ENCODE measurements at regions not wholly inside any gene's neighbourhood (a gene's known extent, or its start where the extent isn't known, plus 50 kb on each side); places are given as distances from the start of the nearest gene placed in this dataset.
"Not testable (repeated sequence)": the region's sequence is repeated elsewhere in the genome, so short reads cannot be mapped to it uniquely, and the experiment has no call there.

GRCh38 chr1:120614931-120615639 is 108.7 kb upstream of the NBPF26 start:
- not testable (repeated sequence) for DNase-seq

GRCh38 chr1:120617493-120617892 is 106.3 kb upstream of the NBPF26 start:
- not testable (repeated sequence) for DNase-seq

GRCh38 chr1:120619867-120620692 is 103.7 kb upstream of the NBPF26 start:
- DNase-seq = not testable (repeated sequence)

DNA sequence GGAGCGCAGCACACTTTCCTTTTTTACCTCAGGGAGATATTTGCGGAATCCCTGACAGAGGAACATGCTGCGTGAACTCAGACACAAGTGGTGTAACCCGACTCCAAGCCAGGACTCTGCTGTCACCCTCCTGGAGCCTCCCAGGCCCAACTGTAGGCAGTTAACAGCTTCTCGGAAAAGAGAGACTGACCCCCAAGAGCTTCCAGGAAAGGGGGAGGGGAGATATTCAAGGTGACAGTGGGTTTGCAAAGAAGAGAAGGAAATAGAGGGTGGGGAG is 103.1 kb upstream of the NBPF26 start:
- DNase-seq = not testable (repeated sequence)

DNA sequence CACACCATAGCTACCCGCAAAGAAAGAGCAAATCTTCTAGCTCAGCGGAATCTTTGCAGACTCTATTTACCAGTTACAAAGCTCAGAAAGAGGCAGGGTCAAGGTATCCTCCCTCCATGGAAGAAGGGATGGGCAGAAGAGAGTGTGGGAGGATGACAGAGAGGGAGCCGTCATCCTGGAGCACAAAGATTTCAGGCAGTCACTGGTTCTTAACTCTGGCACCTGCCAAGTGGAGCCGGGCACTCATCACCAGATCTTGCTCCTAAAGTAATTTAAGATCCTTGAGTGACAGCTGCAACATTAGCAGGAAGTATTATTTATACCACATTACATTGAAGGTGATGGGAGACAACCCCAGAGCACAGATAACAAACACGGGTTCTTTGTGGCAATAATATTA is 102.5 kb upstream of the NBPF26 start:
- not testable (repeated sequence) for DNase-seq

GRCh38 chr1:120623539-120623938 is 100.2 kb upstream of the NBPF26 start:
- DNase-seq = not testable (repeated sequence)

GRCh38 chr1:120624565-120625064 is 99.1 kb upstream of the NBPF26 start:
- DNase-seq = not testable (repeated sequence)

DNA sequence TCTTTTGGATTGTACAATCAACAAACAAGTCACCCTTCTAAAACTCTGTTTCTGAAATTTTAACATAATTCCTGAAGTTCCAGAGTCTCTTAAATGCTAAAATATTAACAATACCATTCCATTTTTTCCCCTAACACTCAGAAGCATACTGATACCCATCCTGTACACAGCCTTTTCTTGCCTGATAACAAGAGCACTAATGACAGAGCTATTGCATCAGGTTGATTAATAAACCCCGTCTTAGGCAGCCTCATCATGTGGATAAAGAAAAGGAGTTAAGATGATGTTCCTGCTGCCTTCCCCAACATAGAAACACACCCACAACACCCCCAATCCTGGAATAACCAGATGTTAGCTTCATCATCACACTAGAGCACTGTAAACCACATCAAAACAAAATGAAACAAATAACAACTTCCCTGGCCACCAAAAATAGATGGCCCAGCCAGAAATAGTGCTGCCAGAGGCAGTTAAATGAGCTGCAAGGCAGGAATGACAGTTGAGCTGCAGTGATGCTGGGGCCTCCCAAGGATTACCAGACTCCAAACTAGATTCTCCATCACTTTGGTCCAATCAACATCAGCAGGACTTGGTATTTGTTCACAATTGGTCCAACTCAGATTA is 93.8 kb upstream of the NBPF26 start:
- DNase-seq = not testable (repeated sequence)

DNA sequence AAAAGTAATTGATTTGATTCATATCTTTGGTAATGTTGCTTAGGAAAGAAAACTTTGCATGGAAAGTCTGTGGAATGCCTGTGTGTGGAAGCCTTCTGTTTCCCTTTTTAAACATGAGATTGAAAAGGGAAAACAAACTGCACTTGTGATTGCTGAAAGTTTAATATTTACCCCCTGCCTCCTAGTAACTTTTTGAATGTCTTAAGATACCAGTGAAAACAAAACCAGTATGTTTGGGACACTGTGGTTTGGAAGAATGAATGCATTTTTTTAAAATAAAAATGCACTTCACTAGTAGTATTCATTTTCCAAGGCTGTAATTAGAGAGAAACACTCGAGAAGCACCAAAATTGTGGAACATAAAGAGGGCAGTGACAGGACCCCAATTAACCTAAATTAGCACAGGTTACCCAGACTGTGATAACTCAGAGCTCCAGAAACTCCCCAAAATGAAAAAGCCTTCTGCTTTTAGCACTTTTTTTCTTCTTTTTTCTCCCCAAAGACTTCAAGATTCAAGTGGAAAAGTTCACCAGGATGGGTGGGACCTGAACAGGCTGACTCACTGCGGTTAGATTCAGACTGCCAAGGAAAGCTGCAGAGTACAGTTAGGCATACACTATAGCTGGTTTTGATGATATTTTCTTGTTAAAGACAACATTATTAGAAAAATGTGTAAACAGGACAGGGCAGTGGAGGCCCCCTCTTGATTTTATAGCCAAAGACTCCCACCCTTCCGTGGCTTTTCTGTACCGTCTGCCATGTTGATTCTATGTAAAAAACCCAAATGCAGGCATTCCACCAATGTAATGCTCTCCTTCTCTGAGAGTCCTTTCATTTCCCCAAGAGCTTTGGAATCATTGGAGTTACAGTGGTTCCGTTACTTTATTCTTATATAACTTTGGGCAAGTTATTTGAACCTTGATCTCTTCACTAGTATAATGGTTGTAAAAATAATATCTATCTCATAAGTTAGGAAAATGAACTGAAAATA is 88.6 kb upstream of the NBPF26 start:
- DNase-seq = not testable (repeated sequence)

DNA sequence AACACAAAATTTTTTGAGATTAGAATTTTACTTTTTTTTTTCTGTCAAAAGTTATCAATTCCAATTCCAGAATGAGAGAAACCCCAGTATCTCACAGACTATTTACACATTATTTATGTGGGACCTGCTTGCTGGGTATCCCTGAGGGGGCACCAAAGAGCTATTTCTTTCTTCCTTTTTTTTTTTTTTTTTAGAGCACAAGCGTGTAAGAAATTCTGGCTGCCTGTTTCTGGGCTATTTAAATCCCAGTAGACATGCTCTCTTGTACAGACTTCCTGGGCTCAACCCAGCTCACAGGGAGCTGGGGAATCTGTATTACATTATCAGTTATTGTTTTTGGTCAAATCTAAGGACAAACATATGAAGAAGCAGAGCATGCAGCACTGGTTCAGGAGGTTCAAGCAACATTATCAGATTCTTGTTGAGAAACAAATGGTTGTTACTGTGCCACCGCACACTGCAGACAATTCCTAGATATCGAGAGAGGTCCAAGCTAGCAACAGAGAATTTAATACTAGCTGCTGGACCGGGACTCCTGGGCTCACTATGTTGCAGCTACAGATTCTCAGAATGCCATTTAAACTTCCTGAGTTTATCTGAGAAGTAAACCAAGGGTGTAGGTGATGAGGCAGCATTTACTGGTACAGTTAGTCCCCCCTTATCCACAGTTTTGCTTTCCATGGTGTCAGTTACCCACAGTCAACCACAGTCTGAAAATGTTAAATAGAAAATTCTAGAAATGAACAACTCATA is 83.3 kb upstream of the NBPF26 start:
- DNase-seq = not testable (repeated sequence)

- not testable (repeated sequence) for DNase-seq
These were observed 82.8 kb upstream of the NBPF26 start for GRCh38 chr1:120641014-120641302.

DNA sequence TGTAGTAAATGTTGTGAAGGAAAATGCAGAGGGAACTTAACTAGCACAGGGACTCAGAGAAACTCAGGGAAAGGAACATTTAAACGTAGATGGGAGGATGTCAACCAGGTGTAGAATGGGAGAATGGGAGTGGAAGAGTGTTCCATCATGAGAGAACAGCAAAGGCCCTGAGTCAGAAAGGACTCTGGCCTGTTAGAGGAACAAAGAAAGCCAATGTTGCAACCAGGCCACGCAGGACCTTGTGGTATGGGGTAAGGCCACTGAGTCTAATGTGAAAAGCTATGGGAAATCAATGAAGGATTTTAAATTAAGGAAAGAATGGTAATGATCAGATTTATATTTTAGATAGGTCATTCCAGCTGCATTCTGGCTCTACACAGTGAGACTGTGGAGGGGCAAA is 76.6 kb upstream of the NBPF26 start:
- not testable (repeated sequence) for DNase-seq

- not testable (repeated sequence) for DNase-seq
These were observed 74.7 kb upstream of the NBPF26 start for GRCh38 chr1:120648915-120649623.

- not testable (repeated sequence) for DNase-seq
These were observed 74.0 kb upstream of the NBPF26 start for GRCh38 chr1:120649730-120650129.

GRCh38 chr1:120654114-120654513 is 69.6 kb upstream of the NBPF26 start:
- not testable (repeated sequence) for DNase-seq

DNA sequence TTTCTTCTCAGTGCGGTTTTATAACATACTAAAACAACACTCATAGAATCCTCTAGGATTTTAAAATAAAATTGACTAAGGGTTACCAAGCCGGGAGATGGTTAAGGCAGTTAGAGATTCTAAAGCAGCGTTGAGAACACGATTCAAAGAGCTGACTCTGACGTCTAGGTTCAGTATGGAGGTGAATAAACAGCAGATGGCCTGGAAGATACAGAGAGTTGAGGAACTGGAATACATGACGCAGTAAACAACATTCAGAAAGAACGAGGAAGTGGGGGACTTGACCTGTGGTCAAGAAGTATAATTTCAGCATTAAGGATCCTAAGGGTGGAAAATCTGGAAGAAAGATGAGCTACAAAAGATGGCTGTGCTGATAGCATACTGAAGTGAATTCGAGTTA is 68.4 kb upstream of the NBPF26 start:
- DNase-seq = not testable (repeated sequence)

DNA sequence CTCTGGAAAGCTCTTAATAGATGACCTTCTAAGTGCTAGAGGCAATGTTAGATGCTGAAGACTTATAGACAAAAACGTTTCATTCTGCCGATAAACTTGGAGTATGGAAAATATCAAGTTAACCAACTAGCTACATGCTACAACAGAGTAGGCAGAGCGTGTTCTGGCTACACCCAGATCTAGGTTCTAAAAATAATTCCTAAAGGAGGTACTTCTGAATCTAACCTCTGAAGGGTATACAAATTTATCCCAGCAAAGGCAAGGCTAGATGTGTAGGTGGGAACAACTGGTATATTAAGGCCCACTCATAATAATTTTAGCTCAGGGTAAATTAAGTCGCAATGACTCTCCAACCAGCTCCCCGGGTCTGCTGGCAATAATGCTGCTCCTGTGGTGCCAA is 67.6 kb upstream of the NBPF26 start:
- not testable (repeated sequence) for DNase-seq

- not testable (repeated sequence) for DNase-seq
These were observed 65.9 kb upstream of the NBPF26 start for GRCh38 chr1:120657804-120658203.

DNA sequence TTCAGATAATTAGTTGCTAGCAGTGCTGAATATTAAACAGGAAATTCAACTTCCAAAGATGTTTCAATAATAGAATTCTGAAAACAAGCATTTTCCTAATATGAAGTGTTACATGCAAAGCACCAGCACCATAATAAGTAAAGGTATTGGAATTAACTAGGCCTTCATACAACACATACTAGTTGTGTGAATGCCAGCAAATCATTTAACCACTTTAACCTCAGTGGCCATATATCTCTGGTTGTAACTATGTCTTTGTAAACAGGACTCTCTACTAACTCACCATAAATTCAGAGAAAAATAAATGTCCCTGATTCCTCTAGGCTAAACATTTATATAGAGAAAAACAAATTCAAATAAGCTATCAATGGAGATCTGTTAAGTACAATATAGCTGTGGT is 65.1 kb upstream of the NBPF26 start:
- DNase-seq = not testable (repeated sequence)

DNA sequence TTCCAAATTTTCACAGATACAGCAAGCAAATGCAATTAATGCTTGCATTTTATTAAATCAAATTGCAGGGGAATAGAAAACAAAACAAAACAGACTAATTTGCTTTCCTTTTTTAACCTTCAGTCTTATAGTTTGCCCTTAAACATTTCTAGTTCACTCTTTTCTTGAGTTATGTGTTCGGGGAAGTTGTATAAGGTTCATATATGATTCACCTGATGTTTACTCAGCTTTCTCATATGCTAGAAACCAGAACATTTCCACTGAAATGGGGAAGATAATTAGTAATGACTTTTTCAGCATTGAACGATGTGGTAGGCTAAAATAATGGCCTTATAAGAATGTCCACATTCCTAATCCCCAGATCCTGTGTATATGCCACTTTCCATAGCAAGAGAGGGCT is 64.6 kb upstream of the NBPF26 start:
- DNase-seq = not testable (repeated sequence)
